ENCODE measurements at regions not wholly inside any gene's neighbourhood (a gene's known extent, or its start where the extent isn't known, plus 50 kb on each side); places are given as distances from the start of the nearest gene placed in this dataset.

DNA sequence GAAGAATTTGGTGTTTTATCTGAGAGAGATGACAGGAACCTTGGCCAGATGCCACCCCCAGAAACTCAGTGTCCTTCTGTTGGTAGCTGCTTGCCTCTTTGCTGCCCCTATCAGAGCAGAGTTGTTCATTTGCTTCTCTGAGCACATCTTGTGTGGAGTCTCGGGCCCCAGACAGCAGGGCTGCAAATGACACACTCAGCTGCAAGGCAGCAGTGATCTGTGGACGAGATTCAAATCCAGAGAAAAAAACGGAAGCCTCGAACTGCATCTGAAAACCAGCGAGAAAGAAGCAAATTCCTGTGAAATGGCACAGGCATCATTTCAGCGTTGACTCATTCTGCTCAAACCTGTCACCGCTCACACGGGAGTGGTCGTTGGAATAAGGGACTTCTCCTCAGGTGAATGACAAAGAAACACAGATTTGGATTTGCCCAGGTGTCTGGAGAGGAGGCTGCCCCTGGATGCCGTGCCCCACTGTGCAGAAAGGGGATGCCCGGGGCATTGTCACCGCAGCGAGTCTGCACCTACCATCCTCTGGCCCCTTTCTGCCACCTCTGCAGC, 144.7 kb downstream of the PFKFB3 start:
- TF ChIP-seq, protein P1, sequence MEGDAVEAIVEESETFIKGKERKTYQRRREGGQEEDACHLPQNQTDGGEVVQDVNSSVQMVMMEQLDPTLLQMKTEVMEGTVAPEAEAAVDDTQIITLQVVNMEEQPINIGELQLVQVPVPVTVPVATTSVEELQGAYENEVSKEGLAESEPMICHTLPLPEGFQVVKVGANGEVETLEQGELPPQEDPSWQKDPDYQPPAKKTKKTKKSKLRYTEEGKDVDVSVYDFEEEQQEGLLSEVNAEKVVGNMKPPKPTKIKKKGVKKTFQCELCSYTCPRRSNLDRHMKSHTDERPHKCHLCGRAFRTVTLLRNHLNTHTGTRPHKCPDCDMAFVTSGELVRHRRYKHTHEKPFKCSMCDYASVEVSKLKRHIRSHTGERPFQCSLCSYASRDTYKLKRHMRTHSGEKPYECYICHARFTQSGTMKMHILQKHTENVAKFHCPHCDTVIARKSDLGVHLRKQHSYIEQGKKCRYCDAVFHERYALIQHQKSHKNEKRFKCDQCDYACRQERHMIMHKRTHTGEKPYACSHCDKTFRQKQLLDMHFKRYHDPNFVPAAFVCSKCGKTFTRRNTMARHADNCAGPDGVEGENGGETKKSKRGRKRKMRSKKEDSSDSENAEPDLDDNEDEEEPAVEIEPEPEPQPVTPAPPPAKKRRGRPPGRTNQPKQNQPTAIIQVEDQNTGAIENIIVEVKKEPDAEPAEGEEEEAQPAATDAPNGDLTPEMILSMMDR (IDR thresholded peaks at IDR 0.05; ENCODE audit: low read depth, low read length, poor library complexity, severe bottlenecking) = peak; percentile 33
- TF ChIP-seq EZH2phosphoT487 (IDR thresholded peaks at IDR 0.05; ENCODE audit: borderline replicate concordance, low read length) = no peak
